Omental fat pad (tissue), 3 donors: ENCODE measurements at regions not wholly inside any gene's neighbourhood (a gene's known extent, or its start where the extent isn't known, plus 50 kb on each side); places are given as distances from the start of the nearest gene placed in this dataset.

Experiments used
- ATAC-seq: fragments of 150-250 bp; one replicate; pipeline ENCODE4 v1.9.1; 2016; ENCODE audit warnings: mild to moderate bottlenecking, moderate library complexity; ENCODE audit not compliant: low FRiP score
- DNase-seq: peaks from one replicate; pipeline ENCODE4 v3.0.0-alpha.2; 2019; ENCODE audit warnings: low spot score
- CTCF ChIP-seq, 3 donors: fragments of 450-650 bp; IDR thresholded peaks; one replicate each; pipeline ENCODE4 v1.5.1; 2016 to 2017; ENCODE audit warnings: antibody characterized with exemption in 3 of 3, mild to moderate bottlenecking in 3 of 3, moderate library complexity in 2 of 3

GRCh38 chr15:98213346-98213979 lies 253.0 kb downstream of the ARRDC4 start:
- DNase-seq = no peak
- no peak for ATAC-seq
- no peak for TF ChIP-seq CTCF (IDR thresholded peaks at IDR 0.05)

GRCh38 chr15:98216166-98216565 lies 255.7 kb downstream of the ARRDC4 start:
- no peak for DNase-seq
- no peak for TF ChIP-seq CTCF (IDR thresholded peaks at IDR 0.05)
- no peak for ATAC-seq

- no peak for TF ChIP-seq CTCF (IDR thresholded peaks at IDR 0.05)
- no peak for DNase-seq
Observed at GRCh38 chr15:98217356-98217755, 256.9 kb downstream of the ARRDC4 start.

GRCh38 chr15:98221144-98221543 lies 260.6 kb downstream of the ARRDC4 start:
- no peak for ATAC-seq
- no peak for DNase-seq
- no peak for TF ChIP-seq CTCF (IDR thresholded peaks at IDR 0.05)

More at GRCh38 chr15:98217356-98217755, 256.9 kb downstream of the ARRDC4 start:
- no peak for ATAC-seq

- no peak for ATAC-seq
- DNase-seq = no peak
- TF ChIP-seq CTCF (IDR thresholded peaks at IDR 0.05) = no peak
Observed at GRCh38 chr15:98221577-98221976, 261.1 kb downstream of the ARRDC4 start.

- ATAC-seq = no peak
- no peak for TF ChIP-seq CTCF (IDR thresholded peaks at IDR 0.05)
- no peak for DNase-seq
Observed at GRCh38 chr15:98226149-98226548, 265.6 kb downstream of the ARRDC4 start.

GRCh38 chr15:98226578-98226977 lies 266.1 kb downstream of the ARRDC4 start:
- no peak for TF ChIP-seq CTCF (IDR thresholded peaks at IDR 0.05)
- ATAC-seq = no peak
- no peak for DNase-seq
